Tibial artery (tissue), 4 donors: ENCODE measurements at regions not wholly inside any gene's neighbourhood (a gene's known extent, or its start where the extent isn't known, plus 50 kb on each side); places are given as distances from the start of the nearest gene placed in this dataset.

Experiments
- DNase-seq, 2 donors: peaks; one replicate each; pipeline ENCODE4 v3.0.0-alpha.2; 2019
- H3K27ac ChIP-seq, 2 donors: fragments of 200-600 bp; sonication (generic) in 1 of 2; 1 replicate in 1 of 2; 2 replicates in 1 of 2; pipeline ENCODE4 v1.5.1; 2018 to 2019; ENCODE audit warnings: mild to moderate bottlenecking in 1 of 2
- H3K27me3 ChIP-seq, 2 donors: fragments of 200-600 bp; sonication (generic) in 1 of 2; one replicate each; pipeline versions ENCODE4 v1.5.1 to v1.6.0; 2016 to 2019
- H3K36me3 ChIP-seq, 3 donors: fragments of 200-600 bp; sonication (generic) in 2 of 3; one replicate each; pipeline ENCODE4 v1.5.1; 2016 to 2019; ENCODE audit warnings: mild to moderate bottlenecking in 2 of 3
- H3K4me1 ChIP-seq, 4 donors: fragments of 200-600 bp; sonication (generic) in 2 of 4; 1 replicate in 3 of 4; 2 replicates in 1 of 4; pipeline ENCODE4 v1.5.1; 2016 to 2019
- H3K4me3 ChIP-seq, 2 donors: fragments of 200-600 bp; sonication (generic) in 1 of 2; 1 replicate in 1 of 2; 2 replicates in 1 of 2; pipeline ENCODE4 v1.5.1; 2018 to 2019; ENCODE audit warnings: mild to moderate bottlenecking in 2 of 2
- H3K9me3 ChIP-seq, 3 donors: fragments of 200-600 bp; sonication (generic) in 1 of 3; one replicate each; pipeline ENCODE4 v1.5.1; 2016 to 2019
- intact Hi-C: fragments of 100-400 bp; cut with DNase I; formaldehyde crosslinking; loops from one replicate; pipeline ENCODE4 v1.15.0; 2023; ENCODE audit warnings: low total_unique reads
- TF ChIP-seq, protein P1 (sequence below), 2 experiments: fragments of 200-600 bp in 1 of 2; fragments of 450-650 bp in 1 of 2; IDR thresholded peaks; one replicate each; pipeline ENCODE4 v1.5.1; 2017 to 2019; ENCODE audit warnings: antibody characterized with exemption in 2 of 2, mild to moderate bottlenecking in 1 of 2, moderate library complexity in 1 of 2

DNA sequence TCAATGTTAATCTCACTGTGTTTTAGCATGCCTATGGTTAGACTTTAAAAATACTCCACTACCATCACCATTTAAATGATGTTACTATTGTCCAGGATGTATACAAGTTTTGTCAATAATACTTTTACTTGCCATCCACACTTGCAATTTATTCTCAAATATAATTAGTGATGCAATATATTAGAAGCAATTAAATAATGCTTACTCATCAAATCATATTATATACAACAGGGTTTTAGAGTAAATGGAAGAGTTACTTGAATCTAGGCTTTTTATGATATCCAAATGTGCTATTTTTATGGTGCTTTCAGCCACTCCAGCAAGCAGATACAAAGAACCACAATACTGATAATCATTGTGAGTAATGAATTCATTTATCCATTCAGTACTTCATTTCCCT, 461.1 kb downstream of the TMEM182 start:
- TF ChIP-seq, protein P1, sequence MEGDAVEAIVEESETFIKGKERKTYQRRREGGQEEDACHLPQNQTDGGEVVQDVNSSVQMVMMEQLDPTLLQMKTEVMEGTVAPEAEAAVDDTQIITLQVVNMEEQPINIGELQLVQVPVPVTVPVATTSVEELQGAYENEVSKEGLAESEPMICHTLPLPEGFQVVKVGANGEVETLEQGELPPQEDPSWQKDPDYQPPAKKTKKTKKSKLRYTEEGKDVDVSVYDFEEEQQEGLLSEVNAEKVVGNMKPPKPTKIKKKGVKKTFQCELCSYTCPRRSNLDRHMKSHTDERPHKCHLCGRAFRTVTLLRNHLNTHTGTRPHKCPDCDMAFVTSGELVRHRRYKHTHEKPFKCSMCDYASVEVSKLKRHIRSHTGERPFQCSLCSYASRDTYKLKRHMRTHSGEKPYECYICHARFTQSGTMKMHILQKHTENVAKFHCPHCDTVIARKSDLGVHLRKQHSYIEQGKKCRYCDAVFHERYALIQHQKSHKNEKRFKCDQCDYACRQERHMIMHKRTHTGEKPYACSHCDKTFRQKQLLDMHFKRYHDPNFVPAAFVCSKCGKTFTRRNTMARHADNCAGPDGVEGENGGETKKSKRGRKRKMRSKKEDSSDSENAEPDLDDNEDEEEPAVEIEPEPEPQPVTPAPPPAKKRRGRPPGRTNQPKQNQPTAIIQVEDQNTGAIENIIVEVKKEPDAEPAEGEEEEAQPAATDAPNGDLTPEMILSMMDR (IDR thresholded peaks at IDR 0.05), result no peak
- no peaks in the 10 kb centered on the region for H3K9me3 ChIP-seq
- H3K27ac ChIP-seq, result no peak overlapping the region
- H3K36me3 ChIP-seq, result no peaks in the 10 kb centered on the region
- H3K4me1 ChIP-seq, result no peaks in the 10 kb centered on the region
- DNase-seq, result no peak
- intact Hi-C loops, result no loop called here
- no peak overlapping the region for H3K4me3 ChIP-seq
- no peaks in the 10 kb centered on the region for H3K27me3 ChIP-seq

DNA sequence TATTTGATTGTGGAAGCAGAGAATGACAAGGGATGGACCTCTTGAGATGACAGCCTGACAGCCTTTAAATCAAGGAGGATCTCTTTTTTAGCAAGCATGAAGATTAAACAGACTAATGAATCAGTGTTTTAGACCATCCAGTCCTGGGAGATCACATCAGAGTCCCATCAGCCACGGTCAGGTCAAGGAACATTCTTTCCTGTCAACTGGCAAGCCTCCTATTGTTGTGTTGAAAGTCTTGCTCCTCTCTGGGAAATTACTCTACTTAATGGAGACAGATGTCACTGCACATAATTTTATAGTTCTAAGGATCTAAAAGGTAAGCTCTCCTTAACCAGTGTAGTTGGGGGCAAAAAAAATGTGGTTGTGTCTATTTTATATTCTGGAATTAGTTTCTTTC, 469.0 kb downstream of the TMEM182 start:
- H3K27ac ChIP-seq, result no peak overlapping the region
- H3K4me1 ChIP-seq, result no peaks in the 10 kb centered on the region
- H3K4me3 ChIP-seq, result no peak overlapping the region
- intact Hi-C loops, result no loop called here
- TF ChIP-seq, protein P1 (IDR thresholded peaks at IDR 0.05), result no peak
- H3K36me3 ChIP-seq, result no peaks in the 10 kb centered on the region
- no peaks in the 10 kb centered on the region for H3K9me3 ChIP-seq
- no peaks in the 10 kb centered on the region for H3K27me3 ChIP-seq
- DNase-seq, result no peak

DNA sequence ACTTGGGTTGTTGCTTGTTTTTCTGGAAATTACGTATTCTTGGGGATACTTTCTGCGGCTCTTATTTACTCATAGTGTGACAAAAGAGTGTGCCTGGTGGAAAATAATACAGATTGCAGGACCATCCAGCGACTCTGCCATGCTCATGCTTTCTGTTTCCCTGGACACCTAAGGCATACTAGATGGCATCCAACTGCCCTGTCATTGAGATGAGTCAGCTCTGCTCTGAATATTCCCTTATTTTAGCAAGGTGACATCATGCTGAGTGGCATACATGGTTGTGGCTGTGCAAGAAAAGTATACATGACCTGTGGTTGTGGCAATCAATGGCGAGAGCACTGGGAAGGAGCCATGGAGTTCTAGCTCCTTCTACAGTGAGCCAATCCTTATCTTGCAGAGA, 471.0 kb downstream of the TMEM182 start:
- no peaks in the 10 kb centered on the region for H3K36me3 ChIP-seq
- TF ChIP-seq, protein P1 (IDR thresholded peaks at IDR 0.05), result no peak
- intact Hi-C loops, result no loop called here
- no peak overlapping the region for H3K4me3 ChIP-seq
- H3K27me3 ChIP-seq, result no peaks in the 10 kb centered on the region
- H3K9me3 ChIP-seq, result no peaks in the 10 kb centered on the region
- H3K27ac ChIP-seq, result no peak overlapping the region
- no peak for DNase-seq
- no peaks in the 10 kb centered on the region for H3K4me1 ChIP-seq

DNA sequence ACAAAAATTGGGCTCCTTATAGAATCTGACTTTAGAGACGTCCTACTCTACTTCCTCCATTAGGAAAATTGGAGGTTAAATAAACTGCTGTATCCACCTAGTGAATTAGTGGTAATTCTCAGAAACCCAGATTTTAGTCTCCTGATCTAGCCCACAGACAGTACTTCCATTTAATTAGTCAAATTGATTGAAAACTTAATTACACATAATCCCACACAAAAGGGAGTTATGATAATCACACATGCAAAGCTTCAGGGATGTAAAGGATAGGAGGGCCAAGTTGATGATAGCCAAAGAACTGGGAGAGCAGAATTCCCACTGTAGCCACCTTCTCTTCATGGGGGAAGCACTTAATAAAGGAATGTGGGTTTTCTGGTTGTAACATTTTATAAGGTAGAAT, 471.9 kb downstream of the TMEM182 start:
- intact Hi-C loops, result no loop called here
- Histone ChIP-seq H3K9me3 (no peaks in the 10 kb centered on the region), H3K36me3 (no peaks in the 10 kb centered on the region), H3K27me3 (no peaks in the 10 kb centered on the region), H3K4me3 (no peak overlapping the region), H3K4me1 (no peaks in the 10 kb centered on the region), H3K27ac (no peak overlapping the region)
- TF ChIP-seq, protein P1 (IDR thresholded peaks at IDR 0.05), result no peak
- DNase-seq, result no peak

DNA sequence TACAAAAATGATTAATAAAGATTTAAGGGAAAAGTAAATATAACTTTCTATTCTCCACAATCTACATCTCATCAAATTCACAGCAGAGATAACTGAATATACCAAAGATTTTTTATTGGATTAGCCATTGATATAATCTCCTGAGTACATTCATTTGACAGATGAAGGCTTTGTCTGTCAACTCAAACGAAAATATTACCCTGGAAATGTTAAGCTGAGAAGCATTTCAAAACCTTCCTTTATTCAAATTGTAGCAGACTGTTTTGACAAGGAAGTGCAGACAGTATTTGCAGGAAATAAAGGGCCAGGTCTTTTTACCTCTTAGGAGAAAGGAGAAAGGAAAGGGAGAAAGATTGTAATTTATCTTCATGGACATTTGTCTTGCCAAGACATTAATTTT, 473.5 kb downstream of the TMEM182 start:
- TF ChIP-seq, protein P1 (IDR thresholded peaks at IDR 0.05), result no peak
- Histone ChIP-seq H3K27ac (no peak overlapping the region), H3K9me3 (no peaks in the 10 kb centered on the region), H3K36me3 (no peaks in the 10 kb centered on the region), H3K4me1 (no peaks in the 10 kb centered on the region), H3K27me3 (no peaks in the 10 kb centered on the region), H3K4me3 (no peak overlapping the region)
- DNase-seq, result no peak
- intact Hi-C loops, result no loop called here

- H3K27me3 ChIP-seq, result no peaks in the 10 kb centered on the region
- H3K36me3 ChIP-seq, result no peaks in the 10 kb centered on the region
- TF ChIP-seq, protein P1 (IDR thresholded peaks at IDR 0.05), result no peak
- H3K9me3 ChIP-seq, result peaks cover 0 to 6% (median 0%) of the 10 kb centered on the region in 3 donors
- no peak overlapping the region for H3K27ac ChIP-seq
- intact Hi-C loops, result no loop called here
- no peak for DNase-seq
- H3K4me3 ChIP-seq, result no peak overlapping the region
- H3K4me1 ChIP-seq, result no peaks in the 10 kb centered on the region
Observed at GRCh38 chr2:103249462-103249861, 487.6 kb downstream of the TMEM182 start.
